Progenitor cell of endocrine pancreas (in vitro differentiated cells): ENCODE measurements at regions not wholly inside any gene's neighbourhood (a gene's known extent, or its start where the extent isn't known, plus 50 kb on each side); places are given as distances from the start of the nearest gene placed in this dataset.

Source experiments
- DNase-seq: peaks from one replicate; pipeline ENCODE4 v3.0.0; 2021; ENCODE audit warnings: low spot score; ENCODE audit not compliant: unreplicated experiment
- H3K27ac Mint-ChIP-seq: 2 replicates; pipeline ENCODE4 v1.8.0; 2021; ENCODE audit warnings: mild to moderate bottlenecking, moderate library complexity, mixed read lengths
- H3K27me3 Mint-ChIP-seq: 2 replicates; pipeline ENCODE4 v1.8.0; 2021; ENCODE audit warnings: mixed read lengths
- H3K36me3 Mint-ChIP-seq: 2 replicates; pipeline ENCODE4 v1.8.0; 2022; ENCODE audit warnings: mixed read lengths; ENCODE audit not compliant: insufficient read depth
- H3K4me1 Mint-ChIP-seq: 2 replicates; pipeline ENCODE4 v1.8.0; 2021; ENCODE audit warnings: low read depth, mixed read lengths
- H3K4me3 Mint-ChIP-seq: 2 replicates; pipeline ENCODE4 v1.8.0; 2021; ENCODE audit warnings: low read depth, mild to moderate bottlenecking, moderate library complexity, mixed read lengths
- H3K9me3 Mint-ChIP-seq: 2 replicates; pipeline ENCODE4 v1.8.0; 2021; ENCODE audit warnings: low read depth, mixed read lengths
- CTCF ChIP-seq: fragments of 200-600 bp; sonication (generic); IDR thresholded peaks from one replicate; pipeline ENCODE4 v1.5.0; 2021; ENCODE audit warnings: antibody characterized with exemption, mild to moderate bottlenecking; ENCODE audit not compliant: unreplicated experiment

GRCh38 chr6:163712981-163713380 lies 298.5 kb downstream of the QKI start:
- Mint-ChIP-seq H3K27me3 (peaks cover 50% of the 10 kb centered on the region), H3K36me3 (no peaks in the 10 kb centered on the region), H3K4me3 (no peak overlapping the region), H3K27ac (no peak overlapping the region), H3K9me3 (no peaks in the 10 kb centered on the region), H3K4me1 (peaks cover 2% of the 10 kb centered on the region)
- no peak for TF ChIP-seq CTCF
- no peak for DNase-seq

GRCh38 chr6:163712566-163712961 lies 298.0 kb downstream of the QKI start:
- H3K27ac Mint-ChIP-seq, result no peak overlapping the region

GRCh38 chr6:163711615-163712565 lies 297.4 kb downstream of the QKI start:
- H3K4me3 Mint-ChIP-seq, result no peak overlapping the region
- no peak overlapping the region for H3K27ac Mint-ChIP-seq
- no peak for TF ChIP-seq CTCF
- no peak for DNase-seq
- no peaks in the 10 kb centered on the region for H3K4me1 Mint-ChIP-seq
- no peaks in the 10 kb centered on the region for H3K9me3 Mint-ChIP-seq
- no peaks in the 10 kb centered on the region for H3K36me3 Mint-ChIP-seq
- peaks cover 50% of the 10 kb centered on the region for H3K27me3 Mint-ChIP-seq

More at GRCh38 chr6:163712566-163712961, 298.0 kb downstream of the QKI start:
- H3K9me3 Mint-ChIP-seq, result no peaks in the 10 kb centered on the region
- H3K27me3 Mint-ChIP-seq, result peaks cover 51% of the 10 kb centered on the region
- DNase-seq, result no peak
- peaks cover 2% of the 10 kb centered on the region for H3K4me1 Mint-ChIP-seq
- no peak overlapping the region for H3K4me3 Mint-ChIP-seq
- TF ChIP-seq CTCF, result no peak
- no peaks in the 10 kb centered on the region for H3K36me3 Mint-ChIP-seq

- TF ChIP-seq CTCF, result no peak
Measured at GRCh38 chr6:163710532-163711470, 296.3 kb downstream of the QKI start.

GRCh38 chr6:163709693-163710092 lies 295.2 kb downstream of the QKI start:
- Mint-ChIP-seq H3K27ac (no peak overlapping the region), H3K9me3 (no peaks in the 10 kb centered on the region), H3K36me3 (no peaks in the 10 kb centered on the region), H3K4me3 (no peak overlapping the region), H3K27me3 (peaks cover 60% of the 10 kb centered on the region), H3K4me1 (no peaks in the 10 kb centered on the region)
- no peak for TF ChIP-seq CTCF
- no peak for DNase-seq

More at GRCh38 chr6:163710532-163711470, 296.3 kb downstream of the QKI start:
- Mint-ChIP-seq H3K36me3 (no peaks in the 10 kb centered on the region), H3K4me3 (no peak overlapping the region), H3K9me3 (no peaks in the 10 kb centered on the region), H3K27me3 (peaks cover 57% of the 10 kb centered on the region), H3K4me1 (no peaks in the 10 kb centered on the region), H3K27ac (no peak overlapping the region)
- DNase-seq, result no peak
